ENCODE measurements at regions not wholly inside any gene's neighbourhood (a gene's known extent, or its start where the extent isn't known, plus 50 kb on each side); places are given as distances from the start of the nearest gene placed in this dataset.

GRCh38 chr6:144564202-144564601 is 279.1 kb downstream of the UTRN start:
- H3K4me2 ChIP-seq (ENCODE audit: insufficient read depth in 1 of 2, low read depth in 2 of 2, low read length in 2 of 2) = no peak overlapping the region
- no peak overlapping the region for H3K27ac ChIP-seq (ENCODE audit: low read depth, low read length)
- FAIRE-seq (no peak), DNase-seq (ENCODE audit: low read depth in 1 of 2, low spot score in 2 of 2) (no peak)
- H2BK120ac ChIP-seq (replicated peaks; ENCODE audit: low read depth, low read length) = no peak overlapping the region
- H4K5ac ChIP-seq (ENCODE audit: insufficient read length, low read depth, low read length) = no peak overlapping the region
- H3K4me3 ChIP-seq (ENCODE audit: extremely low read depth in 1 of 4, insufficient read depth in 2 of 4, low read depth in 3 of 4, low read length in 4 of 4) = no peak overlapping the region
- CTCF ChIA-PET (ENCODE audit: partially characterized antibody) = interaction anchor here (0.9 kb wide), 1 partner anchor 21 kb away, joined by 4 read pairs; no protein-coding TSS in a partner anchor
- no peaks in the 10 kb centered on the region for H3K4me1 ChIP-seq (replicated peaks in 1 of 4; ENCODE audit: control insufficient read depth in 3 of 4, insufficient read depth in 4 of 4, low read length in 3 of 4)
- no peak overlapping the region for H2AK5ac ChIP-seq (ENCODE audit: low read depth, low read length)
- no peak overlapping the region for H2BK15ac ChIP-seq (ENCODE audit: low read length)
- H3K56ac ChIP-seq (replicated peaks; ENCODE audit: insufficient read length, low read depth, low read length) = no peak overlapping the region
- H2BK5ac ChIP-seq (ENCODE audit: low read depth, low read length) = no peak overlapping the region
- no peaks in the 10 kb centered on the region for H4K20me1 ChIP-seq (replicated peaks in 1 of 2; ENCODE audit: control insufficient read depth in 1 of 2, insufficient read depth in 2 of 2, low read length in 2 of 2)
- H3K23me2 ChIP-seq (ENCODE audit: low read depth, low read length) = no peaks in the 10 kb centered on the region; the same call in 1 of the 2 replicates
- no peak overlapping the region for H2AFZ ChIP-seq (ENCODE audit: low read length)
- H2BK20ac ChIP-seq (ENCODE audit: low read length) = no peak overlapping the region
- H3K9ac ChIP-seq (replicated peaks in 1 of 4; ENCODE audit: extremely low read depth in 1 of 4, low read depth in 3 of 4, low read length in 3 of 4) = no peak overlapping the region
- TF ChIP-seq GTF2F1 (IDR thresholded peaks at IDR 0.05; ENCODE audit: borderline replicate concordance, low read depth, low read length) (no peak), HDAC2 (IDR thresholded peaks at IDR 0.05; ENCODE audit: borderline replicate concordance in 1 of 2, low read depth in 2 of 2, low read length in 2 of 2) (no peak)
- H4K8ac ChIP-seq (ENCODE audit: extremely low read depth, insufficient read depth, low read length) = no peak overlapping the region
- peaks cover 0 to 4% (median 0%) of the 10 kb centered on the region in 4 experiments; a peak in 1 of 8 replicates for H3K36me3 ChIP-seq (ENCODE audit: control insufficient read depth in 2 of 4, insufficient read depth in 4 of 4, low read length in 3 of 4)
- POLR2A ChIA-PET (ENCODE audit: partially characterized antibody) = interaction anchor here (1.7 kb wide), 1 partner anchor 9 kb away, joined by 3 read pairs; no protein-coding TSS in a partner anchor
- H2BK12ac ChIP-seq (ENCODE audit: low read depth, low read length) = no peak overlapping the region
- no peaks in the 10 kb centered on the region for H3K79me1 ChIP-seq (ENCODE audit: low read depth, low read length)
- H3K4ac ChIP-seq (replicated peaks; ENCODE audit: insufficient read length, low read depth, low read length) = no peak overlapping the region
- no peak overlapping the region for H4K91ac ChIP-seq (replicated peaks; ENCODE audit: insufficient read length, low read length)
- H3K18ac ChIP-seq (ENCODE audit: extremely low read depth, low read length) = no peak overlapping the region
- H3K23ac ChIP-seq (ENCODE audit: insufficient read length) = no peak overlapping the region
- no peaks in the 10 kb centered on the region for H3K27me3 ChIP-seq (replicated peaks in 1 of 4; ENCODE audit: control insufficient read depth in 3 of 4, extremely low read depth in 1 of 4, insufficient read depth in 3 of 4, low read length in 3 of 4)
- no peaks in the 10 kb centered on the region for H3K9me3 ChIP-seq (ENCODE audit: insufficient read depth in 2 of 2, low read depth in 1 of 2, low read length in 1 of 2)
- no peaks in the 10 kb centered on the region for H3K79me2 ChIP-seq (ENCODE audit: control insufficient read depth in 1 of 2, insufficient read depth in 2 of 2, low read length in 2 of 2)
- no peak overlapping the region for H3K14ac ChIP-seq (ENCODE audit: insufficient read length)
- WGBS, 2 experiments (ENCODE audit: extremely low coverage in 1 of 2, insufficient coverage in 1 of 2, insufficient read length in 1 of 2, insufficient replicate concordance in 2 of 2, low coverage in 1 of 2, low lambda C conversion rate in 2 of 2, missing lambda C conversion rate in 1 of 2) = 94% methylated on average over 2 of the region's 2 CpGs; no CpG with 5 or more reads in 1 of the 2 experiments

Data from H1 (cell line).